ENCODE measurements at regions not wholly inside any gene's neighbourhood (a gene's known extent, or its start where the extent isn't known, plus 50 kb on each side); places are given as distances from the start of the nearest gene placed in this dataset.
A peak's percentile ranks its signal among the peaks of the same experiment; 100 is the strongest.

DNA sequence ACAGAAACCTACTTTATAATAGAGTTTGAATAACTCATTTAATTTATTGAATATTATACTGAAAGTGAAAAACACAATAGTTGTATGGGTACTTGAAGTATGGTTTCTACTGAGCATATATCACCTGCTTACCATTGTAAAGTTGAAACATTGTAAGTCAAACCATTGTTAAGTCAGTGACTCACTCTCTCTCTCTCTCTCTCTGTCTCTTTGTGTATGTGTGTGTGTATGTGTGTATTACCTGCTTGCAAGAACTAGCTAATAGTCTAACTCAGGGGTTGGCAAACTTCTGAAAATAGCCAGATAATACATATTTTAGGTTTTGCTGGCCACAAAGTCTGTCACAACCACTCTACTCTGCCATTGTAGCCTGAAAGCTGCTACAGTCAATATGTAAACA lies 564.3 kb upstream of the ZNF608 start:
- Histone ChIP-seq H3K4me1 (ENCODE audit: control insufficient read depth in 4 of 4, insufficient read depth in 4 of 4, low read length in 3 of 4) (no peaks in the 10 kb centered on the region), H3K27me3 (ENCODE audit: control insufficient read depth in 4 of 4, insufficient read depth in 4 of 4, low read length in 3 of 4) (no peaks in the 10 kb centered on the region), H3K9ac (ENCODE audit: low read depth in 1 of 2, low read length in 2 of 2) (no peak overlapping the region), H3K36me3 (ENCODE audit: control insufficient read depth in 4 of 4, insufficient read depth in 3 of 4, low read depth in 1 of 4, low read length in 3 of 4) (no peaks in the 10 kb centered on the region), H3K27ac (ENCODE audit: low read depth in 1 of 2, low read length in 2 of 2) (no peak overlapping the region), H3K9me3 (ENCODE audit: control insufficient read depth in 4 of 4, low read length in 3 of 4) (no peaks in the 10 kb centered on the region), H3K4me3 (ENCODE audit: low read depth in 1 of 3, low read length in 3 of 3) (no peak overlapping the region)
- no peak for DNase-seq (ENCODE audit: low spot score)
- TF ChIP-seq SP1 (IDR thresholded peaks at IDR 0.05) (no peak), CTCF (IDR thresholded peaks at IDR 0.05; ENCODE audit: low read depth, low read length, missing input control) (no peak), JUND (IDR thresholded peaks at IDR 0.05) (no peak), TAF1 (conservative IDR thresholded peaks at IDR 0.05) (no peak), EGR1 (IDR thresholded peaks at IDR 0.05; ENCODE audit: low read depth in 2 of 2) (no peak), ATF3 (IDR thresholded peaks at IDR 0.05) (no peak), HNF4A (conservative IDR thresholded peaks at IDR 0.05) (no peak), MAX (IDR thresholded peaks at IDR 0.05) (no peak), RXRA (IDR thresholded peaks at IDR 0.05) (no peak), HNF4G (IDR thresholded peaks at IDR 0.05) (no peak), RAD21 (IDR thresholded peaks at IDR 0.05) (no peak), FOXA2 (IDR thresholded peaks at IDR 0.05) (no peak)
- TF ChIP-seq, protein P1, sequence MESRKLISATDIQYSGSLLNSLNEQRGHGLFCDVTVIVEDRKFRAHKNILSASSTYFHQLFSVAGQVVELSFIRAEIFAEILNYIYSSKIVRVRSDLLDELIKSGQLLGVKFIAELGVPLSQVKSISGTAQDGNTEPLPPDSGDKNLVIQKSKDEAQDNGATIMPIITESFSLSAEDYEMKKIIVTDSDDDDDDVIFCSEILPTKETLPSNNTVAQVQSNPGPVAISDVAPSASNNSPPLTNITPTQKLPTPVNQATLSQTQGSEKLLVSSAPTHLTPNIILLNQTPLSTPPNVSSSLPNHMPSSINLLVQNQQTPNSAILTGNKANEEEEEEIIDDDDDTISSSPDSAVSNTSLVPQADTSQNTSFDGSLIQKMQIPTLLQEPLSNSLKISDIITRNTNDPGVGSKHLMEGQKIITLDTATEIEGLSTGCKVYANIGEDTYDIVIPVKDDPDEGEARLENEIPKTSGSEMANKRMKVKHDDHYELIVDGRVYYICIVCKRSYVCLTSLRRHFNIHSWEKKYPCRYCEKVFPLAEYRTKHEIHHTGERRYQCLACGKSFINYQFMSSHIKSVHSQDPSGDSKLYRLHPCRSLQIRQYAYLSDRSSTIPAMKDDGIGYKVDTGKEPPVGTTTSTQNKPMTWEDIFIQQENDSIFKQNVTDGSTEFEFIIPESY (IDR thresholded peaks at IDR 0.05) = no peak

GRCh38 chr5:125311743-125312142 lies 565.3 kb upstream of the ZNF608 start:
- 86% methylated on average over 1 of the region's 1 CpG for WGBS
- H3K9ac ChIP-seq (ENCODE audit: low read depth in 1 of 2, low read length in 2 of 2) = no peak overlapping the region
- no peak for DNase-seq (ENCODE audit: low spot score)
- no peaks in the 10 kb centered on the region for H3K9me3 ChIP-seq (ENCODE audit: control insufficient read depth in 4 of 4, low read length in 3 of 4)
- no peak overlapping the region for H3K27ac ChIP-seq (ENCODE audit: low read depth in 1 of 2, low read length in 2 of 2)
- no peaks in the 10 kb centered on the region for H3K36me3 ChIP-seq (ENCODE audit: control insufficient read depth in 4 of 4, insufficient read depth in 3 of 4, low read depth in 1 of 4, low read length in 3 of 4)
- H3K4me1 ChIP-seq (ENCODE audit: control insufficient read depth in 4 of 4, insufficient read depth in 4 of 4, low read length in 3 of 4) = no peaks in the 10 kb centered on the region
- no peak overlapping the region for H3K4me3 ChIP-seq (ENCODE audit: low read depth in 1 of 3, low read length in 3 of 3)
- TF ChIP-seq JUND (IDR thresholded peaks at IDR 0.05) (peak in 1 of 2 donors; percentile 27), TAF1 (conservative IDR thresholded peaks at IDR 0.05) (no peak)
- no peaks in the 10 kb centered on the region for H3K27me3 ChIP-seq (ENCODE audit: control insufficient read depth in 4 of 4, insufficient read depth in 4 of 4, low read length in 3 of 4)

- peaks cover 0 to 5% (median 1%) of the 10 kb centered on the region in 4 donors for H3K4me1 ChIP-seq (ENCODE audit: control insufficient read depth in 4 of 4, insufficient read depth in 4 of 4, low read length in 3 of 4)
- no peaks in the 10 kb centered on the region for H3K9me3 ChIP-seq (ENCODE audit: control insufficient read depth in 4 of 4, low read length in 3 of 4)
- DNase-seq (ENCODE audit: low spot score) = no peak
- 92% methylated on average over 4 of the region's 4 CpGs for WGBS
- H3K27me3 ChIP-seq (ENCODE audit: control insufficient read depth in 4 of 4, insufficient read depth in 4 of 4, low read length in 3 of 4) = no peaks in the 10 kb centered on the region
- TF ChIP-seq HNF4G (IDR thresholded peaks at IDR 0.05) = no peak
- TF ChIP-seq, protein P1 (IDR thresholded peaks at IDR 0.05) = no peak
- TF ChIP-seq TAF1 (conservative IDR thresholded peaks at IDR 0.05) = no peak
- TF ChIP-seq NR2F2 (IDR thresholded peaks at IDR 0.05) = no peak
- TF ChIP-seq JUND (IDR thresholded peaks at IDR 0.05) = no peak
- TF ChIP-seq YY1 (IDR thresholded peaks at IDR 0.05) = no peak
- no peak for TF ChIP-seq MAX (IDR thresholded peaks at IDR 0.05)
- TF ChIP-seq FOXA2 (IDR thresholded peaks at IDR 0.05) = no peak
- no peak for TF ChIP-seq GABPA (IDR thresholded peaks at IDR 0.05 in 1 of 2, conservative IDR thresholded peaks at IDR 0.05 in 1 of 2)
- no peak for TF ChIP-seq HNF4A (conservative IDR thresholded peaks at IDR 0.05)
- no peak for TF ChIP-seq FOXA1 (IDR thresholded peaks at IDR 0.05)
- no peak overlapping the region for H3K4me3 ChIP-seq (ENCODE audit: low read depth in 1 of 3, low read length in 3 of 3)
- no peak overlapping the region for H3K9ac ChIP-seq (ENCODE audit: low read depth in 1 of 2, low read length in 2 of 2)
- no peak overlapping the region for H3K27ac ChIP-seq (ENCODE audit: low read depth in 1 of 2, low read length in 2 of 2)
- no peaks in the 10 kb centered on the region for H3K36me3 ChIP-seq (ENCODE audit: control insufficient read depth in 4 of 4, insufficient read depth in 3 of 4, low read depth in 1 of 4, low read length in 3 of 4)
These were observed 567.1 kb upstream of the ZNF608 start for GRCh38 chr5:125313555-125313954.

All from liver (tissue), 8 donors.